HepG2 (cell line): ENCODE measurements at regions not wholly inside any gene's neighbourhood (a gene's known extent, or its start where the extent isn't known, plus 50 kb on each side); places are given as distances from the start of the nearest gene placed in this dataset.

Experiments used
- ATAC-seq: fragments of 200-7000 bp; cut with Tn5 transposase; 3 replicates; pipeline ENCODE4 v1.9.1; 2020; ENCODE audit warnings: mild to moderate bottlenecking, moderate library complexity
- BruUV-seq: library from RNA; stranded (reverse); fragments of 400-500 nt; replicated peaks from 2 replicates; lab custom pipeline; 2021; lab: Mats Ljungman, UMichigan
- CTCF ChIA-PET: fragments of 300-600 bp; formaldehyde crosslinking; extraction: SDS; loops from one replicate; lab custom pipeline; 2021; ENCODE audit warnings: low total read pairs, inconsistent platforms, low intra/inter-chr PET ratio; lab: Yijun Ruan, JAX
- POLR2A ChIA-PET: fragments of 350-600 bp; sonication (Branson Sonifier 250); formaldehyde crosslinking; loops from one replicate; lab custom pipeline; 2020; ENCODE audit warnings: antibody characterized with exemption, inconsistent platforms; lab: Yijun Ruan, JAX
- DNase-seq: peaks from one replicate; pipeline ENCODE4 v3.0.0-alpha.2; 2015; ENCODE audit warnings: low spot score
- FAIRE-seq: peaks from 3 replicates; lab custom pipeline; 2011; peaks lifted over from hg19 to GRCh38; lab: Jason Lieb, UNC
- H2AFZ ChIP-seq: one replicate; pipeline ENCODE4 v1.6.1; 2011; ENCODE audit warnings: low read length, inconsistent platforms
- H3K27ac ChIP-seq: fragments of 300-600 bp; 3 replicates; pipeline ENCODE4 v1.8.0; 2011; ENCODE audit warnings: mixed run types, mild to moderate bottlenecking, mixed read lengths, low read length, inconsistent platforms; ENCODE audit not compliant: insufficient read depth; ENCODE audit errors: extremely low read length
- H3K27me3 ChIP-seq, 2 experiments: fragments of 200-600 bp in 1 of 2; 2 replicates in 1 of 2; 3 replicates in 1 of 2; pipeline versions ENCODE4 v1.6.0 to v1.8.0; 2011; ENCODE audit warnings: low read length in 2 of 2, mild to moderate bottlenecking in 2 of 2, moderate library complexity in 2 of 2, inconsistent platforms in 1 of 2; ENCODE audit not compliant: insufficient read depth in 2 of 2, control insufficient read depth in 1 of 2
- H3K36me3 ChIP-seq, 2 experiments: fragments of 200-600 bp in 1 of 2; replicated peaks in 1 of 2; 2 replicates in 1 of 2; 3 replicates in 1 of 2; pipeline versions ENCODE4 v1.5.1 to v1.8.0; 2011; ENCODE audit warnings: low read length in 2 of 2, inconsistent platforms in 1 of 2; ENCODE audit not compliant: insufficient read depth in 2 of 2, control insufficient read depth in 1 of 2
- H3K4me1 ChIP-seq: 2 replicates; pipeline ENCODE4 v1.5.1; 2012; ENCODE audit warnings: low read length, inconsistent platforms; ENCODE audit not compliant: insufficient read depth
- H3K4me2 ChIP-seq: 2 replicates; pipeline ENCODE4 v1.6.0; 2011; ENCODE audit warnings: low read depth, low read length, inconsistent platforms
- H3K4me3 ChIP-seq, 3 experiments: fragments of 200-600 bp in 1 of 3; sonication (generic), shearing (Covaris generic) in 1 of 3; replicated peaks in 1 of 3; 2 replicates each; pipeline ENCODE4 v1.5.1; 2011 to 2016; ENCODE audit warnings: low read length in 3 of 3, inconsistent platforms in 2 of 3, low read depth in 2 of 3, mild to moderate bottlenecking in 2 of 3, control low read depth in 1 of 3, mixed read lengths in 1 of 3; ENCODE audit not compliant: insufficient read depth in 1 of 3
- H3K79me2 ChIP-seq: one replicate; pipeline ENCODE4 v1.6.1; 2011; ENCODE audit warnings: low read length, inconsistent platforms; ENCODE audit not compliant: insufficient read depth
- H3K9ac ChIP-seq: 2 replicates; pipeline ENCODE4 v1.6.0; 2011; ENCODE audit warnings: mild to moderate bottlenecking, low read depth, low read length, inconsistent platforms; ENCODE audit not compliant: insufficient read depth
- H3K9me3 ChIP-seq: 2 replicates; pipeline ENCODE4 v1.5.1; 2012; ENCODE audit warnings: mild to moderate bottlenecking, low read length
- H4K20me1 ChIP-seq: 2 replicates; pipeline ENCODE4 v1.6.0; 2011; ENCODE audit warnings: inconsistent platforms, mild to moderate bottlenecking, low read length, moderate library complexity; ENCODE audit not compliant: insufficient read depth
- ATRX ChIP-seq: sonication (generic); formaldehyde crosslinking; IDR thresholded peaks from 2 replicates; pipeline ENCODE4 v1.4.0; 2020; ENCODE audit warnings: missing genetic modification reagents, borderline replicate concordance
- CHCHD3 ChIP-seq: sonication (generic); formaldehyde crosslinking; IDR thresholded peaks from 2 replicates; pipeline ENCODE4 v1.8.0; 2022; ENCODE audit warnings: mild to moderate bottlenecking, missing genetic modification reagents, moderate library complexity
- FOXK2 ChIP-seq: fragments of 450-650 bp; IDR thresholded peaks from 2 replicates; pipeline ENCODE4 v1.6.1; 2016
- GATA4 ChIP-seq: sonication (generic); IDR thresholded peaks from 2 replicates; pipeline ENCODE4 v1.6.1; 2016; ENCODE audit warnings: antibody characterized with exemption, low read depth, borderline replicate concordance
- MTA3 ChIP-seq: sonication (generic); formaldehyde crosslinking; IDR thresholded peaks from 2 replicates; pipeline ENCODE4 v1.4.0; 2020; ENCODE audit warnings: missing genetic modification reagents
- NPAS2 ChIP-seq: sonication (generic); formaldehyde crosslinking; IDR thresholded peaks from 2 replicates; pipeline ENCODE4 v1.8.0; 2022; ENCODE audit warnings: mild to moderate bottlenecking, missing genetic modification reagents, borderline replicate concordance
- SNAPC2 ChIP-seq: sonication (generic); formaldehyde crosslinking; IDR thresholded peaks from 2 replicates; pipeline ENCODE4 v1.8.1; 2022; ENCODE audit warnings: mild to moderate bottlenecking, missing genetic modification reagents
- ZFP90 ChIP-seq: sonication (generic); formaldehyde crosslinking; IDR thresholded peaks from 2 replicates; pipeline ENCODE4 v1.8.0; 2022; ENCODE audit warnings: missing genetic modification reagents, mild to moderate bottlenecking, inconsistent platforms, borderline replicate concordance
- ZFX ChIP-seq: sonication (generic); formaldehyde crosslinking; IDR thresholded peaks from 2 replicates; pipeline ENCODE4 v1.4.0; 2020; ENCODE audit warnings: mild to moderate bottlenecking, low read depth, missing genetic modification reagents, moderate library complexity
- ZMYM2 ChIP-seq: sonication (generic); formaldehyde crosslinking; IDR thresholded peaks from 2 replicates; pipeline ENCODE4 v1.8.0; 2022; ENCODE audit warnings: mild to moderate bottlenecking, missing genetic modification reagents
- ZNF841 ChIP-seq: sonication (generic); formaldehyde crosslinking; IDR thresholded peaks from 2 replicates; pipeline ENCODE4 v1.8.1; 2023; ENCODE audit warnings: missing genetic modification reagents, borderline replicate concordance
- WGBS: methylation state at CpG from one replicate; pipeline ENCODE4 v1.1.6; 2017; ENCODE audit warnings: low lambda C conversion rate; 5-methylcytosine and 5-hydroxymethylcytosine counted together
- in situ Hi-C: cut with HindIII; loops from 2 replicates; pipeline ENCODE4 v1.10.0; 2017; ENCODE audit warnings: low pct_unique_long_range_greater_than_20kb; ENCODE audit not compliant: extremely low pct_ligation_motif_present
- intact Hi-C: fragments of 100-400 bp; cut with micrococcal nuclease; formaldehyde crosslinking; loops from one replicate; pipeline ENCODE4 v1.10.0; 2022; ENCODE audit not compliant: unreplicated experiment
- TF ChIP-seq, protein P1 (sequence below): sonication (generic); formaldehyde crosslinking; conservative IDR thresholded peaks from 2 replicates; pipeline ENCODE4 v1.4.0; 2020; ENCODE audit warnings: missing genetic modification reagents

DNA sequence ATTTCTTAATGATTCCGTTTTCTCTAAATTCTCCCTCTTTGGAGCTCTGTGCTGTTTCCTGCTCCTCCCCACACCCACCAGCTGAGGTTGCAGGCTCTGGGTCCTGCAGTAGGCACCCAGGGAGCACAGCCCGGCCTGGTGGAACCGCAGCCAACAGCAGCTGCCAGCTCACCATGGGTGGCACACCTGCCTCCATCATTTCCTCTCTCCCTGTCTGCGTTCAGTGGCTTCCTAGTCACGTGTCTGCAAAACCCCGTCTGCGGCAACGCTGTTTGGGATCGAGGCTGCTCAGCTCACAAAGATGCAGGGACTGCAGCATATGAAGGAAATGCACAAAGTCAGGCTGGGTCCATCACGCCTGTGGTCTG lies 367.8 kb downstream of the IRX2 start:
- DNase-seq, result no peak
- Histone ChIP-seq H3K4me1 (no peaks in the 10 kb centered on the region), H3K4me3 (no peak overlapping the region), H3K36me3 (no peaks in the 10 kb centered on the region; a peak in 1 of 5 replicates), H3K79me2 (no peaks in the 10 kb centered on the region), H2AFZ (no peak overlapping the region), H3K9ac (no peak overlapping the region), H3K27me3 (peaks cover 10 to 48% of the 10 kb centered on the region in 2 experiments; a peak in 4 of 5 replicates), H4K20me1 (no peaks in the 10 kb centered on the region), H3K9me3 (no peaks in the 10 kb centered on the region), H3K4me2 (no peak overlapping the region), H3K27ac (no peak overlapping the region)
- ATAC-seq, result no peak
- 21% methylated on average over 4 of the region's 10 CpGs for WGBS
- in situ Hi-C loops, result no loop called here
- no peak for FAIRE-seq
- no peak for TF ChIP-seq MTA3 (CRISPR knock-in tag)
- TF ChIP-seq FOXK2, result no peak
- TF ChIP-seq ZFX (CRISPR knock-in tag), result no peak
- TF ChIP-seq ATRX, result no peak
- no peak for TF ChIP-seq CHCHD3 (CRISPR knock-in tag)
- no peak for TF ChIP-seq SNAPC2 (CRISPR knock-in tag)
- no peak for TF ChIP-seq ZNF841 (CRISPR knock-in tag)
- TF ChIP-seq ZMYM2 (CRISPR knock-in tag), result no peak
- no peak for TF ChIP-seq NPAS2 (CRISPR knock-in tag)
- TF ChIP-seq GATA4, result no peak
- TF ChIP-seq, protein P1, sequence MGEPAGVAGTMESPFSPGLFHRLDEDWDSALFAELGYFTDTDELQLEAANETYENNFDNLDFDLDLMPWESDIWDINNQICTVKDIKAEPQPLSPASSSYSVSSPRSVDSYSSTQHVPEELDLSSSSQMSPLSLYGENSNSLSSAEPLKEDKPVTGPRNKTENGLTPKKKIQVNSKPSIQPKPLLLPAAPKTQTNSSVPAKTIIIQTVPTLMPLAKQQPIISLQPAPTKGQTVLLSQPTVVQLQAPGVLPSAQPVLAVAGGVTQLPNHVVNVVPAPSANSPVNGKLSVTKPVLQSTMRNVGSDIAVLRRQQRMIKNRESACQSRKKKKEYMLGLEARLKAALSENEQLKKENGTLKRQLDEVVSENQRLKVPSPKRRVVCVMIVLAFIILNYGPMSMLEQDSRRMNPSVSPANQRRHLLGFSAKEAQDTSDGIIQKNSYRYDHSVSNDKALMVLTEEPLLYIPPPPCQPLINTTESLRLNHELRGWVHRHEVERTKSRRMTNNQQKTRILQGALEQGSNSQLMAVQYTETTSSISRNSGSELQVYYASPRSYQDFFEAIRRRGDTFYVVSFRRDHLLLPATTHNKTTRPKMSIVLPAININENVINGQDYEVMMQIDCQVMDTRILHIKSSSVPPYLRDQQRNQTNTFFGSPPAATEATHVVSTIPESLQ, result no peak
- no peak for TF ChIP-seq ZFP90 (CRISPR knock-in tag)
- intact Hi-C loops, result no loop called here
- BruUV-seq, result no TSS peak
- ChIA-PET CTCF (no interaction called here), POLR2A (no interaction called here)
